NOMO-1 treated with DMSO at 0.1 percent for 48 hours (cell line): ENCODE measurements at regions not wholly inside any gene's neighbourhood (a gene's known extent, or its start where the extent isn't known, plus 50 kb on each side); places are given as distances from the start of the nearest gene placed in this dataset.

Experiments
- DNase-seq: peaks from one replicate; lab custom pipeline; 2025; ENCODE audit not compliant: unreplicated experiment; lab: John Stamatoyannopoulos, UW

- no peak for DNase-seq
Measured at GRCh38 chr1:232260861-232261260, 369.1 kb downstream of the SIPA1L2 start.

GRCh38 chr1:232260045-232260444, 369.9 kb downstream of the SIPA1L2 start:
- no peak for DNase-seq

GRCh38 chr1:232259333-232259732, 370.6 kb downstream of the SIPA1L2 start:
- DNase-seq, result no peak

- no peak for DNase-seq
Measured at GRCh38 chr1:232252546-232253118, 377.3 kb downstream of the SIPA1L2 start.

GRCh38 chr1:232250838-232251237, 379.1 kb downstream of the SIPA1L2 start:
- no peak for DNase-seq

GRCh38 chr1:232249861-232250777, 379.8 kb downstream of the SIPA1L2 start:
- DNase-seq, result no peak

- no peak for DNase-seq
Measured at GRCh38 chr1:232249339-232249738, 380.6 kb downstream of the SIPA1L2 start.

GRCh38 chr1:232248276-232248820, 381.6 kb downstream of the SIPA1L2 start:
- no peak for DNase-seq

- DNase-seq, result no peak
Measured at GRCh38 chr1:232247669-232248068, 382.3 kb downstream of the SIPA1L2 start.

GRCh38 chr1:232244426-232244825, 385.5 kb downstream of the SIPA1L2 start:
- DNase-seq, result no peak

- DNase-seq, result no peak
Measured at GRCh38 chr1:232239998-232240397, 389.9 kb downstream of the SIPA1L2 start.

- DNase-seq, result no peak
Measured at GRCh38 chr1:232239522-232239921, 390.4 kb downstream of the SIPA1L2 start.

GRCh38 chr1:232238009-232238408, 391.9 kb downstream of the SIPA1L2 start:
- no peak for DNase-seq

- no peak for DNase-seq
Measured at GRCh38 chr1:232227306-232227705, 402.6 kb downstream of the SIPA1L2 start.

- no peak for DNase-seq
Measured at GRCh38 chr1:232226197-232226712, 403.7 kb downstream of the SIPA1L2 start.

- no peak for DNase-seq
Measured at GRCh38 chr1:232225336-232226131, 404.4 kb downstream of the SIPA1L2 start.

GRCh38 chr1:232223887-232224286, 406.0 kb downstream of the SIPA1L2 start:
- DNase-seq, result no peak

GRCh38 chr1:232223183-232223708, 406.7 kb downstream of the SIPA1L2 start:
- DNase-seq, result no peak

GRCh38 chr1:232222614-232223013, 407.3 kb downstream of the SIPA1L2 start:
- DNase-seq, result no peak

GRCh38 chr1:232221802-232222499, 408.0 kb downstream of the SIPA1L2 start:
- no peak for DNase-seq
